NCI-H187 (cell line): ENCODE measurements at regions not wholly inside any gene's neighbourhood (a gene's known extent, or its start where the extent isn't known, plus 50 kb on each side); places are given as distances from the start of the nearest gene placed in this dataset.
"Not testable (repeated sequence)": the region's sequence is repeated elsewhere in the genome, so short reads cannot be mapped to it uniquely, and the experiment has no call there.

ENCODE experiments used
- DNase-seq, 2 experiments: peaks; one replicate each; lab custom pipeline; 2025; lab: John Stamatoyannopoulos, UW

- DNase-seq, result no peak
Observed at GRCh38 chr5:50898966-50899365, 232.5 kb downstream of the PARP8 start.

GRCh38 chr5:50900952-50901510 lies 234.6 kb downstream of the PARP8 start:
- no peak for DNase-seq

GRCh38 chr5:50903651-50904050 lies 237.2 kb downstream of the PARP8 start:
- DNase-seq, result no peak

GRCh38 chr5:50905996-50906570 lies 239.6 kb downstream of the PARP8 start:
- no peak for DNase-seq

- not testable (repeated sequence) for DNase-seq
Observed at GRCh38 chr5:50920160-50920559, 253.7 kb downstream of the PARP8 start.

GRCh38 chr5:50921366-50922133 lies 255.1 kb downstream of the PARP8 start:
- no peak for DNase-seq

GRCh38 chr5:50922134-50922941 lies 255.9 kb downstream of the PARP8 start:
- DNase-seq, result not testable (repeated sequence)

- DNase-seq, result no peak
Observed at GRCh38 chr5:50922942-50923767, 256.7 kb downstream of the PARP8 start.

- DNase-seq, result no peak
Observed at GRCh38 chr5:50923768-50924494, 257.5 kb downstream of the PARP8 start.

GRCh38 chr5:50927953-50928352 lies 261.5 kb downstream of the PARP8 start:
- no peak for DNase-seq

- DNase-seq, result no peak
Observed at GRCh38 chr5:50929174-50929573, 262.7 kb downstream of the PARP8 start.

- DNase-seq, result no peak
Observed at GRCh38 chr5:50934343-50934742, 267.9 kb downstream of the PARP8 start.

- DNase-seq, result no peak
Observed at GRCh38 chr5:50945139-50945538, 278.7 kb downstream of the PARP8 start.

- peak in 1 of 2 experiments; percentile 17 for DNase-seq
Observed at GRCh38 chr5:50947906-50948683, 281.7 kb downstream of the PARP8 start.

- DNase-seq, result no peak
Observed at GRCh38 chr5:50953290-50953689, 286.9 kb downstream of the PARP8 start.

- DNase-seq, result peak; percentile 28 to 43
Observed at GRCh38 chr5:50958852-50959457, 292.5 kb downstream of the PARP8 start.

- peak; percentile 80 to 91 for DNase-seq
Observed at GRCh38 chr5:50962934-50963872, 296.8 kb downstream of the PARP8 start.

- DNase-seq, result peak in 1 of 2 experiments; percentile 11
Observed at GRCh38 chr5:50963971-50964745, 297.7 kb downstream of the PARP8 start.
